ENCODE measurements at regions not wholly inside any gene's neighbourhood (a gene's known extent, or its start where the extent isn't known, plus 50 kb on each side); places are given as distances from the start of the nearest gene placed in this dataset.

GRCh38 chr11:122276221-122276620 lies 160.2 kb upstream of the BLID start:
- TF ChIP-seq, protein P1, sequence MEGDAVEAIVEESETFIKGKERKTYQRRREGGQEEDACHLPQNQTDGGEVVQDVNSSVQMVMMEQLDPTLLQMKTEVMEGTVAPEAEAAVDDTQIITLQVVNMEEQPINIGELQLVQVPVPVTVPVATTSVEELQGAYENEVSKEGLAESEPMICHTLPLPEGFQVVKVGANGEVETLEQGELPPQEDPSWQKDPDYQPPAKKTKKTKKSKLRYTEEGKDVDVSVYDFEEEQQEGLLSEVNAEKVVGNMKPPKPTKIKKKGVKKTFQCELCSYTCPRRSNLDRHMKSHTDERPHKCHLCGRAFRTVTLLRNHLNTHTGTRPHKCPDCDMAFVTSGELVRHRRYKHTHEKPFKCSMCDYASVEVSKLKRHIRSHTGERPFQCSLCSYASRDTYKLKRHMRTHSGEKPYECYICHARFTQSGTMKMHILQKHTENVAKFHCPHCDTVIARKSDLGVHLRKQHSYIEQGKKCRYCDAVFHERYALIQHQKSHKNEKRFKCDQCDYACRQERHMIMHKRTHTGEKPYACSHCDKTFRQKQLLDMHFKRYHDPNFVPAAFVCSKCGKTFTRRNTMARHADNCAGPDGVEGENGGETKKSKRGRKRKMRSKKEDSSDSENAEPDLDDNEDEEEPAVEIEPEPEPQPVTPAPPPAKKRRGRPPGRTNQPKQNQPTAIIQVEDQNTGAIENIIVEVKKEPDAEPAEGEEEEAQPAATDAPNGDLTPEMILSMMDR (IDR thresholded peaks at IDR 0.05 in 2 of 3, conservative IDR thresholded peaks at IDR 0.05 in 1 of 3; ENCODE audit: borderline replicate concordance in 1 of 3, insufficient read depth in 1 of 3, low read depth in 2 of 3, low read length in 2 of 3), result no peak
- TF ChIP-seq ELF1 (IDR thresholded peaks at IDR 0.05; ENCODE audit: borderline replicate concordance, low read depth) (no peak), EZH2 (IDR thresholded peaks at IDR 0.05) (no peak), POLR2AphosphoS5 (IDR thresholded peaks at IDR 0.05; ENCODE audit: low read depth, low read length) (no peak), POLR2A (IDR thresholded peaks at IDR 0.05; ENCODE audit: borderline replicate concordance, extremely low read depth, insufficient read depth, insufficient read length) (no peak), ATF3 (IDR thresholded peaks at IDR 0.05) (no peak), REST (IDR thresholded peaks at IDR 0.05; ENCODE audit: low read depth) (no peak), RAD21 (IDR thresholded peaks at IDR 0.05; ENCODE audit: low read depth) (no peak), SIN3A (IDR thresholded peaks at IDR 0.05; ENCODE audit: low read depth) (no peak)

Measured in HCT116 (cell line).